HCT116 (cell line): ENCODE measurements at regions not wholly inside any gene's neighbourhood (a gene's known extent, or its start where the extent isn't known, plus 50 kb on each side); places are given as distances from the start of the nearest gene placed in this dataset.

Source experiments
- CEBPB ChIP-seq: IDR thresholded peaks from 2 replicates; pipeline ENCODE4 v1.6.1; 2012; ENCODE audit warnings: low read depth
- ELF1 ChIP-seq: IDR thresholded peaks from 2 replicates; pipeline ENCODE4 v1.6.1; 2012; ENCODE audit warnings: low read depth, borderline replicate concordance
- EZH2 ChIP-seq: fragments of 200-600 bp; sonication (generic); IDR thresholded peaks from 2 replicates; pipeline ENCODE4 v1.6.1; 2017; ENCODE audit warnings: antibody characterized with exemption, mixed run types
- EZH2phosphoT487 ChIP-seq: fragments of 200-600 bp; IDR thresholded peaks from 2 replicates; pipeline ENCODE4 v1.6.1; 2018; ENCODE audit warnings: antibody characterized with exemption, borderline replicate concordance
- MAX ChIP-seq: IDR thresholded peaks from 2 replicates; pipeline ENCODE4 v1.6.1; 2012
- POLR2A ChIP-seq: IDR thresholded peaks from 2 replicates; pipeline ENCODE4 v1.7.0; 2011; ENCODE audit warnings: borderline replicate concordance; ENCODE audit not compliant: insufficient read depth, insufficient read length; ENCODE audit errors: extremely low read depth
- POLR2AphosphoS5 ChIP-seq: IDR thresholded peaks from 2 replicates; pipeline ENCODE4 v1.6.1; 2011; ENCODE audit warnings: mild to moderate bottlenecking, low read depth, low read length, moderate library complexity
- RAD21 ChIP-seq: IDR thresholded peaks from 2 replicates; pipeline ENCODE4 v1.6.1; 2012; ENCODE audit warnings: low read depth, mild to moderate bottlenecking
- REST ChIP-seq: IDR thresholded peaks from 2 replicates; pipeline ENCODE4 v1.6.1; 2012; ENCODE audit warnings: low read depth
- SIN3A ChIP-seq: IDR thresholded peaks from 2 replicates; pipeline ENCODE4 v1.6.1; 2012; ENCODE audit warnings: low read depth
- SP1 ChIP-seq: IDR thresholded peaks from 2 replicates; pipeline ENCODE4 v1.6.1; 2012; ENCODE audit warnings: low read depth
- YY1 ChIP-seq: IDR thresholded peaks from 2 replicates; pipeline ENCODE4 v1.6.1; 2011; ENCODE audit warnings: low read length, low read depth, moderate library complexity, mild to moderate bottlenecking; ENCODE audit not compliant: insufficient replicate concordance; ENCODE audit errors: extremely low read depth
- ZNF274 ChIP-seq: fragments of 200-500 bp; sonication (Bioruptor generic); IDR thresholded peaks from 2 replicates; pipeline ENCODE4 v1.6.1; 2014; ENCODE audit warnings: mild to moderate bottlenecking, low read depth, low read length, inconsistent platforms
- TF ChIP-seq, protein P1 (sequence below), 3 experiments: fragments of 200-600 bp in 1 of 3; sonication (generic) in 1 of 3; IDR thresholded peaks in 2 of 3; conservative IDR thresholded peaks in 1 of 3; 2 replicates each; pipeline ENCODE4 v1.5.1; 2012 to 2017; ENCODE audit warnings: low read depth in 2 of 3, low read length in 2 of 3, antibody characterized with exemption in 1 of 3, borderline replicate concordance in 1 of 3, control low read depth in 1 of 3, mild to moderate bottlenecking in 1 of 3, mixed read lengths in 1 of 3, mixed run types in 1 of 3, moderate library complexity in 1 of 3; ENCODE audit not compliant: insufficient read depth in 1 of 3

DNA sequence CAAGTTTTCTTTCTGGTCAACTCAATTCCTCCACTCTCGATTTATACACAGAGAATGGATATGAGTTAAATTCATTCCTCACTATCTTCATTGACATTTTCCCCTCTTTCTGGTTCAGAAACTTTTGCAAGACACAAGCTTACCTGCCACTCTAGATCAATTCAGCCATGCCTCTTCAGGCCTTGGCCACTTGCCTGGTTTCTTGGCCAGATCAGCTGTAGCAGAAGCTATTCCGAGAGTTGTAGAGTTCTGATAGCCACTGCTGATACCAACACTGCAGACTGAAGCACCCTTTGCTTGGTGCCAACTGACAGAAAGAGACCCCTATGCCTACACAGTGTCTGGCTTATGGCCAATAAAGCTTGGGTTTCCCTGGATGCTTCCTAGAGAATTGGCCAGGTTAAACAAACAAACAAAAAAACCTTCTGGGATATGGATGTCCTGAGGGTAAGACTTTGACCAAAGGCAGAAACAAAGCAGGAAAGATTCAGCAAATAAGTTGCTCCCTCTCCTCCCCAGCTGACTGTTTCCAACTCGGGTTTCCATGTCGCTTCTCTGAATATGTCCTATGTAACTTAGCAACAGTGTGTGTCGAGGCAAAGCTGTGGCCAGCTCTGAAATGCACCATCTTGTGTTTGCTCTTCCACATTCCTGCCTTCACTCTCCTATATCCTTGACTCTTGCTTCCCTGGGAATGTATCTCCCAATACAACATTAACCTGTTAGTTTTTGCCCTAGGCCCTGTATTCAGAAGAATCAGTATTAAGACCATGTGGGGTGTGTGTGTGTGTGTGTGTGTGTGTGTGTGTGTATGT, 521.6 kb downstream of the EPHA3 start:
- TF ChIP-seq ZNF274 (no peak), REST (no peak), EZH2phosphoT487 (no peak), POLR2A (no peak), SP1 (no peak), POLR2AphosphoS5 (no peak), EZH2 (no peak), YY1 (no peak), RAD21 (no peak), CEBPB (no peak), SIN3A (no peak), ELF1 (no peak), MAX (no peak)
- TF ChIP-seq, protein P1, sequence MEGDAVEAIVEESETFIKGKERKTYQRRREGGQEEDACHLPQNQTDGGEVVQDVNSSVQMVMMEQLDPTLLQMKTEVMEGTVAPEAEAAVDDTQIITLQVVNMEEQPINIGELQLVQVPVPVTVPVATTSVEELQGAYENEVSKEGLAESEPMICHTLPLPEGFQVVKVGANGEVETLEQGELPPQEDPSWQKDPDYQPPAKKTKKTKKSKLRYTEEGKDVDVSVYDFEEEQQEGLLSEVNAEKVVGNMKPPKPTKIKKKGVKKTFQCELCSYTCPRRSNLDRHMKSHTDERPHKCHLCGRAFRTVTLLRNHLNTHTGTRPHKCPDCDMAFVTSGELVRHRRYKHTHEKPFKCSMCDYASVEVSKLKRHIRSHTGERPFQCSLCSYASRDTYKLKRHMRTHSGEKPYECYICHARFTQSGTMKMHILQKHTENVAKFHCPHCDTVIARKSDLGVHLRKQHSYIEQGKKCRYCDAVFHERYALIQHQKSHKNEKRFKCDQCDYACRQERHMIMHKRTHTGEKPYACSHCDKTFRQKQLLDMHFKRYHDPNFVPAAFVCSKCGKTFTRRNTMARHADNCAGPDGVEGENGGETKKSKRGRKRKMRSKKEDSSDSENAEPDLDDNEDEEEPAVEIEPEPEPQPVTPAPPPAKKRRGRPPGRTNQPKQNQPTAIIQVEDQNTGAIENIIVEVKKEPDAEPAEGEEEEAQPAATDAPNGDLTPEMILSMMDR (IDR thresholded peaks at IDR 0.05 in 2 of 3, conservative IDR thresholded peaks at IDR 0.05 in 1 of 3; ENCODE audit: borderline replicate concordance in 1 of 3, insufficient read depth in 1 of 3, low read depth in 2 of 3, low read length in 2 of 3): no peak
